C4-2B (cell line): ENCODE measurements at regions not wholly inside any gene's neighbourhood (a gene's known extent, or its start where the extent isn't known, plus 50 kb on each side); places are given as distances from the start of the nearest gene placed in this dataset.

Experiments
- CTCF ChIP-seq: fragments of 450-650 bp; conservative IDR thresholded peaks from 2 replicates; pipeline ENCODE4 v1.5.1; 2017; ENCODE audit warnings: mild to moderate bottlenecking
- ZFX ChIP-seq: fragments of 450-650 bp; IDR thresholded peaks from 2 replicates; pipeline ENCODE4 v1.6.1; 2017

GRCh38 chr7:13577566-13578145, 411.8 kb downstream of the ETV1 start:
- TF ChIP-seq CTCF: no peak
- no peak for TF ChIP-seq ZFX
